GM21423 (cell line): ENCODE measurements at regions not wholly inside any gene's neighbourhood (a gene's known extent, or its start where the extent isn't known, plus 50 kb on each side); places are given as distances from the start of the nearest gene placed in this dataset.
"Not testable (repeated sequence)": the region's sequence is repeated elsewhere in the genome, so short reads cannot be mapped to it uniquely, and the experiment has no call there.

Experiments
- ATAC-seq: cut with Tn5 transposase; IDR thresholded peaks from one replicate; pipeline ENCODE4 v1.9.1; 2021; ENCODE audit warnings: mild to moderate bottlenecking, moderate library complexity; ENCODE audit not compliant: unreplicated experiment

GRCh38 chr6:103001724-103002123, 1608.2 kb downstream of the GRIK2 start:
- ATAC-seq, result no peak

DNA sequence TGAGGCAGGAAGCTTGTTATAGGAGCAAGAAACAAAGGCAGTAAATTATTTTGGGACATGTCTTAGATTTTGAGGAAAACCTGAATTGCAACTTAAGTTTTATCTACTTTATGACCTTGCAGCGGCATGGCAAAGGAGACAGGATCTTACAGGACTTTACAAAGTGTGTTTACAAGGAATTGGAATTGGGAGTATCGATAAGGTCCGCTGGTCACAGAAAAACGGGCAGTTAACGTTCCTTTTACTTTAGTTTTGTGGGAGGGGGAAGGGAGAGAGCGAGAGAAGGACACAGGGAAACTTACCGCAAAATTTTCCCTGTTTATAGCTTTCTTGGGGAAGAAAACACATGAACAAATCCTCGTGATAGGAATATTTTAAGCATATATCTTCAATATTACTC, 1607.2 kb downstream of the GRIK2 start:
- ATAC-seq, result no peak

- ATAC-seq, result no peak
Measured at GRCh38 chr6:102995491-102995890, 1602.0 kb downstream of the GRIK2 start.

DNA sequence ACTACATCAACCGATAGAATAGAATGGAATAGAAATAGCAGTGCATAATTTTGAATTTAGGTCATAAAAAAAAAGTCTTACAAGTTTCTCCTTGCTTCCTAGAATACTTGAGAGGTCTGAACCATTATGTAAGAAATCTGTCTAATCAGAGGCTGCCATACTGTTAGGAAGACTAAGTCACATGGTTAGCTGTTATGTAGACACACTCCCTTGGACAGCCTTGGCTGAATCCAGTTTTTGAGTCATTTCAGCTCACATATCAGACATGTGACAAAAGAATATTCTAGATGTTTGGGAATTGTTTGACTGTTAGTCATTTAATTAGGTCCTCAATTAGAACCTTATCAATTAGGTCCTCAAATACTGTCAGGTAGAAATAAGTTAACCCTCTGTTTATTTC, 1601.4 kb downstream of the GRIK2 start:
- ATAC-seq, result no peak

- no peak for ATAC-seq
Measured at GRCh38 chr6:102986086-102986485, 1592.6 kb downstream of the GRIK2 start.

DNA sequence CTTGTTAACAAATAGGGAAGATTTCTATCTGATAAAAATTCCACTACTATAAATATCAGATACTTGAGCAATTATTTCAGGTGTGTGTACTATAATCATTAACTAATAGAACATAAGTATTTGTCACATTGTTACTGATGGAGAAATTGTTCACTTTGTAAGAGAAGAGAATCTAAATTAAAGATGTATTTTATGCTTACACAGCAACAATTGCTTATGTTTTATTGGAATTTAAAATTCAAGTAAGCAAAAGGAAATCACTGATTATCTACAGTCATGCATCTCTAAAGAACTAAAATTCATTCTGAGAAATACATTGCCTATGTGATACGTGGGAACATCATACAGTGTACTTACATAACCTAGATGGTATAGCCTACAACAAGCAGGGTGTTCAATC, 1590.8 kb downstream of the GRIK2 start:
- no peak for ATAC-seq

DNA sequence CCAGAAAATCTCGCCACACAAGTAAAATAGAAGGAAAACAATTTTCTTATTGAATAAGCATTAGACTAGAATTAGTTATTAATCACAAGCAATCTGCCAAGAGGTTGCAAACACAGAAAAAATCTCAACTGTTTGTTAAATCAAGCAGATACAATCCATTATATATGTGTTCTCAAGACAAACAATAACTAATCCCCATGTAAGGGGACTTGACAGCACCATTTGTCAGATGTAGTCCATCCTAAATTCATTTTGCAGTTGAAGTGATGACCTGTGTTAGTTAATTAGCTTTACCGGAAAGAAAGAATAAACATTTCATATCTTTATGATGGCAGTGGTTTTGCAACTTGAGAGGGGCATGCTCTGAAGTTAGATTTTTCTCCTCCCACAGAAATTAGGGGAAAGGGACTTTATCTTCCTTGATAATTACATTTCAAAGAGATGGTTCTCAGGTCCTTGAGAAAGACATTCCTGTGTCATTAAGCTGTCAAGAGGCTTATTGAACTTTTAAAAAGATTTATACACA, 1588.0 kb downstream of the GRIK2 start:
- ATAC-seq, result no peak

GRCh38 chr6:102980951-102981350, 1587.4 kb downstream of the GRIK2 start:
- ATAC-seq, result no peak

DNA sequence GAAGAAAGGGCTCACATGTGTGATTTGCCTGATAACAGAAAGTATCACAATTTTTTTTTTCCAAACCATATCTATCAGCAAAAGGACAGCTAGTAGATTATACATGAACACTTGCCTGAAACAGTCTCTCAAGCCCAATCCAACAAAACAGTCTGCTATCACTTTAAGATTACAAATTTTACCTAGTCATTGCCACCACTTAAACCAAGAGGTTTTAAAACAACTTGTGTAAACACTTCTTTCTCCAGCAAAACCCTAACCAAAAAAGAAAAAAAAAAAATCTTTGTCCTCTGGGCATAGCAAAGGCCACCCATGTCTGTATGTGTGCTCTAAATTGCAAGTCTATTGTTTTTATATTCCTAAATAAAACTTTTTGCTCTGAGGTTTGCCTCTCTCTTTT, 1568.4 kb downstream of the GRIK2 start:
- ATAC-seq, result no peak

DNA sequence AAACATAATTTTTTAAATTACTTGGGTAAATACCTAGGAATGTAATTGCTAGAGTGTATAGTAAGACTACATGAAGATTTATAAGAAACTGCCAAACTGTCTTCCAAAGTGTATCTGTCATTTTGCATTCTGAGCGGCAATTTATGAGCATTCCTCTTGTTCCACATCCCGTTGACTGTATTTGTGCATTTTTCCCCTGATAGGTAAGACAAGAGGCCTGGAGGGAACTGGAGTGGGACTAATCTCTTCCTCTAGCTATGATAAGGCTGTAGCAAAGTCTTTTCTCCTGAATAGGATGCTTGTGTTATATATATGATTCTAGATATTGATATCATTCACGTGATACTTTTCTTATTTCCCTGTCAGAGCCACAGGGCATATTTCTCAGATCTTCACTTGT, 1557.5 kb downstream of the GRIK2 start:
- ATAC-seq, result no peak

GRCh38 chr6:102944475-102944874, 1551.0 kb downstream of the GRIK2 start:
- ATAC-seq, result no peak

- ATAC-seq, result no peak
Measured at GRCh38 chr6:102942206-102942605, 1548.7 kb downstream of the GRIK2 start.

GRCh38 chr6:102936959-102937358, 1543.5 kb downstream of the GRIK2 start:
- no peak for ATAC-seq

DNA sequence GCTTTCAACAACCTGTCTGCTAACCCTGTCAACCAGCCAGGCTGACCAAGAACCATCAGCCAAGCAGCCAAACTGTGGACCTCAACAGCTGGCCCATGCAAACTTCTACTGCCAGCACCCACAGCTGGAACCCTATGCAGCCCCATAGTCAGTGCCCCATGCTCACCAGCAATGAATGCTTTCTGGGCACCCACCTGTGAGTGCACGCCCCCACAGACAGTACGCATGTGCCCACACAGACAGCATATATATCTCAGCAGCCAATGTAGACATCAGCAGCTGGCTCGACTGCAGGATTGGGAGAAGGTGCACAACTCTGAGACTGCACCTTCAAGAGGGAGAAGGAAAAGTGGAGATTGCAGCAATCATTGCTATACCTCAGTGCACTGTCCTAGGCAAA, 1534.6 kb downstream of the GRIK2 start:
- ATAC-seq, result no peak

DNA sequence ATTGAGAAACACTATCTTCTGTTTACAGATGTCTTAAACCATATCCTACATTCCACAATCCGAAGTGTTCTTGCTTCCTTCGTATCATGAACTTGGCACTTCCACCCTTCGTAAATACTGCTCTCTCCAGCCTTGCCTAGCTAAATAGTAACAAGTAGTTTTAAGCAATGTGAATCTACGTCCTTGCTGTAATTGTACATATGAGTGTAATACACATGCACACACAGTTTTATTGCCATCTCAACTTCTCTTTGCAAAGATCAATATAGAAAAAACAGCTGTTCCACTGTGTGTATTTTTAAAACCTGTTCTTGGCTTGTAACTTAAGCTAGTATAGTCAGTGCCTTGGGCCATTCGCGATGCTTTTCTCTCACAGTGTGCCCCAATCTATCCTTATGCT, 1524.7 kb downstream of the GRIK2 start:
- no peak for ATAC-seq

GRCh38 chr6:102911571-102911970, 1518.1 kb downstream of the GRIK2 start:
- no peak for ATAC-seq

DNA sequence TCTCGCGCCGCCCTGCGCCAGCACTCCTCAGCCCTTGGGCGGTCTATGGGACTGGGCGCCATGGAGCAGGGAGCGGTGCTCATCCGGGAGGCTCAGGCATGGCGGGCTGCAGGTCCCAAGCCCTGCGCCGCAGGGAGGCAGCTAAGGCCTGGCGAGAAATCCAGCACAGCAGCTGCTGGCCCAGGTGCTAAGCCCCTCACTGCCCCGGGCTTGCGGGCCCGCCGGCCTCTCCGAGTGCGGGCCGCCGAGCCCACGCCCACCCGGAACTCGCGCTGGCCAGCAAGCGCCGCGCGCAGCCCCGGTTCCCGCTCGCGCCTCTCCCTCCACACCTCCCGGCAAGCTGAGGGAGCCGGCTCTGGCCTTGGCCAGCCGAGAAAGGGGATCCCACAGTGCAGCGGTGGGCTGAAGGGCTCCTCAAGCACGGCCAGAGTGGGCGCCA, 1517.2 kb downstream of the GRIK2 start:
- ATAC-seq, result not testable (repeated sequence)

DNA sequence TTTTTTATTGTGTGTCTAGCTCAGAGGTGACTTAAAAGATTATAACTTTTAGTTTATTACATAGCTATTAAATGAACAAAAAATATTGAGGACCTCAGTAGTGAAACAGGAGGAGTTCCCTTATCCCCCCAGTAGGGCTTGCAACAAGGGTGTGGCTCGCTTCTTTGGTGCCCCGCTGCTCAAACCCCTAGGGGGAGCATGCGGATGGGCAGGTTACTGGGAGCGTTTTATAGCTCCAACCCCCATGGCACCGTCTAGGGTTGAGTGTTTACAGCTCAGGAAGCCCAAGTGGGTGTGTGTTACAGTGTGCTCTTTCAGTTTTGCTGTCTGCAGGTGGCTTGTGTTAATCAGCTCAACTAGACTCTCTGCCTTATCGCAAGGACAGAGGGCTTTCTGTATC, 1513.7 kb downstream of the GRIK2 start:
- ATAC-seq, result no peak

DNA sequence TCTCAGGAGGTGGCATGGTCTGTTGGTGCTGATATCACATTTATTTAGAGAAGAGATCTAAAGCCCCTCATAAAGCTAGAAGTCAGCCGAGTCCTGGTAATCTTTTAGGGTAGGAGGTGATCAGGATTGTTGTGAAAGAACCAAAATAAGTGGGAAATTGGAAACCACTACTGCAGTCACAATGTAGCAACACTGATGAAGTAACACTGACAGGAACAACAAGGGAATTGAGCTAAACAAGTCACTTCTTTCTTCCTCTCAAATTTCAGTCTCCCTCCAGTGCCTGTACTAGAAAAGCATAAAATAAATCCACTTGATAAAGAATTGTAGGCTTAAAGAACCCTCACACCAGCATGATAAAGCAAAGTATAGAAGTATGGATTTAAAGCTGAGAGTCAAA, 1509.0 kb downstream of the GRIK2 start:
- no peak for ATAC-seq

DNA sequence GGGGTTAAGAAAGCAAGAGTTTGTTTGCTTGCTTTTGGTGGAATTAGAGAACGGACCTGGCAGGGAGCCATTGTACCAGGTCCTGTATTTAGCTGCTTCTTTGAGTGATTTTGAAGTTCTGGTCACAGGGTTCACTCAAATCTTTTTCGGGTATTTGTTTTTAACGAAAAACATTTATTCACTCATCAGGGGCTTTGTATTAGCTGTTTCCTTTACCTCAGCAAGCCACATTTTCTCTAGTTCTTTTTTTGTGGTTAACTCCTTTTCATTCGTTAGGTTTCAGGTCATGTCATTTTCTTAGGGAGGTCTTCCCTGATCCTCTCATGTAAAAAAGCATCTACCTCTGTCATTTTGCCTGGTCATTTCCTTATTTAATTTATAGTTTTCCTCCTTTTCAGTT, 1502.2 kb downstream of the GRIK2 start:
- ATAC-seq, result no peak

- no peak for ATAC-seq
Measured at GRCh38 chr6:102885165-102885564, 1491.7 kb downstream of the GRIK2 start.

DNA sequence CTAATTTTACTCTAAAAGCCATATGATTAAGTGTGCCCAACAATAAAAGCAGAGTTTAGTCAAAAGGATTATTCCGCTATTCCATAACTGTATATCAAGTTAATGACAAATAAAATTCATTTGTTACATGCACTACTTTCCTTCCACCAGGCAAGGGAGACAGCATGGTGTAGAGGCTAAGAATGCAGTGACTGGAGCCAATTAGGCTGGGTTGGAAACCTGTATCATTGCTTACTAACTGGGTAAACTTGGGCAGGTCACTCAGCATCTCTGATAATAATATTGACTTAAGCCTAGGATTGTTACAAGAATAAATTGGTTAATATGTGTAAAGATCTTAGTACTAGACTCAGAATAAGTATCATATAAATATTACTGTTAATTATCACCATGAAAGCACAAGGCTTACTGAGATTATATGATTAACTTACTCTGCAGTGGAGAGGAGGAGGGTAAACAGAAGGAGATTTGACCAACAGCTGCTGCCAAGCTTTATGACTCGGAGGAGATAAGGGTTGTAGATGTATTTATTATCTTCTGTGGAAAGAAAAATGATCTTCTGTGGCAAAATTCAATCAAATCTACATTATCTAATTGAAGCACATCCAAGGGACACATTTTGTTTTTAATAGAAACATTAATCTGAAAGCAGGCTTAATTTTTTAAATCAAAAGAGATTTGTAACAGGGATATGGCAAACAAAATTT, 1459.9 kb downstream of the GRIK2 start:
- ATAC-seq, result no peak

DNA sequence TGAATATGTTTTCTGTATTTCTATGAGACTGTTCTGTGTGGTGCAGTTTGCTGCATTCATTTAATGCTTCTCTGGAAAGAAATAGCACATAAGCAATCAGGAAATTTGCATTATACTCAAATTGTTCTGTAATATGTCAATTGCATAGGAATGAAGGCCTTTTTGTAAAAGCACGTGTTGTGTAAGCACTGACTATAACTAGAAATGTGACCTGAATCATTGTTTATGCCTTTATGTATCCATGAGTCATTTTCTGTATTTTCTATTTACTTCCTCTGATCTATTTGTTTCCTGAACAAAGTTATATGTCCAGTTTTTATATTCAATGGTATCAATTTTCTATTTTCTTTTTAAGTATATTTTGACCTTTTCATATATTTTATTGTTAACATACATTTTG, 1455.3 kb downstream of the GRIK2 start:
- no peak for ATAC-seq
